Karpas-422 (cell line): ENCODE measurements at regions not wholly inside any gene's neighbourhood (a gene's known extent, or its start where the extent isn't known, plus 50 kb on each side); places are given as distances from the start of the nearest gene placed in this dataset.
"Not testable (repeated sequence)": the region's sequence is repeated elsewhere in the genome, so short reads cannot be mapped to it uniquely, and the experiment has no call there.

Experiments
- DNase-seq: peaks from one replicate; pipeline ENCODE4 v3.0.0-alpha.2; 2015
- H2AFZ ChIP-seq: fragments of 200-600 bp; sonication (generic); 2 replicates; pipeline ENCODE4 v1.6.1; 2014; ENCODE audit warnings: antibody characterized with exemption, low read length, mixed read lengths
- H3K27ac ChIP-seq: fragments of 200-600 bp; sonication (generic); 2 replicates; pipeline ENCODE4 v1.5.1; 2014; ENCODE audit warnings: mild to moderate bottlenecking, low read length, moderate library complexity
- H3K27me3 ChIP-seq: fragments of 200-600 bp; sonication (generic); 2 replicates; pipeline ENCODE4 v1.6.1; 2014; ENCODE audit warnings: low read length, mixed read lengths
- H3K36me3 ChIP-seq: fragments of 200-600 bp; sonication (generic); 2 replicates; pipeline ENCODE4 v1.6.1; 2014; ENCODE audit warnings: low read length, mixed read lengths; ENCODE audit not compliant: insufficient read depth
- H3K4me1 ChIP-seq: fragments of 200-600 bp; sonication (generic); 2 replicates; pipeline ENCODE4 v1.6.1; 2014; ENCODE audit warnings: mild to moderate bottlenecking, low read length, mixed read lengths
- H3K4me2 ChIP-seq: fragments of 200-600 bp; sonication (generic); 2 replicates; pipeline ENCODE4 v1.6.1; 2014; ENCODE audit warnings: low read length, low read depth, mild to moderate bottlenecking; ENCODE audit not compliant: poor library complexity, severe bottlenecking
- H3K4me3 ChIP-seq: fragments of 200-600 bp; sonication (generic); 2 replicates; pipeline ENCODE4 v1.5.1; 2014; ENCODE audit warnings: mild to moderate bottlenecking, antibody characterized with exemption, low read length, mixed read lengths
- H3K79me2 ChIP-seq: fragments of 200-600 bp; sonication (generic); 2 replicates; pipeline ENCODE4 v1.6.1; 2014; ENCODE audit warnings: mild to moderate bottlenecking, low read length, mixed read lengths
- H3K9ac ChIP-seq: fragments of 200-600 bp; sonication (generic); 2 replicates; pipeline ENCODE4 v1.6.0; 2014; ENCODE audit warnings: low read length
- H3K9me2 ChIP-seq: fragments of 200-600 bp; sonication (generic), shearing (Covaris generic); replicated peaks from 2 replicates; pipeline ENCODE4 v1.6.0; 2014; ENCODE audit warnings: mild to moderate bottlenecking, low read length, moderate library complexity; ENCODE audit not compliant: insufficient read depth
- H3K9me3 ChIP-seq: fragments of 300-700, 200-600 bp; sonication (generic); 2 replicates; pipeline ENCODE4 v1.6.1; 2014; ENCODE audit warnings: low read length, mixed read lengths
- H4K20me1 ChIP-seq: fragments of 200-600 bp; sonication (generic); 2 replicates; pipeline ENCODE4 v1.6.1; 2014; ENCODE audit warnings: mild to moderate bottlenecking, antibody characterized with exemption, low read length, low read depth; ENCODE audit not compliant: insufficient read depth

DNA sequence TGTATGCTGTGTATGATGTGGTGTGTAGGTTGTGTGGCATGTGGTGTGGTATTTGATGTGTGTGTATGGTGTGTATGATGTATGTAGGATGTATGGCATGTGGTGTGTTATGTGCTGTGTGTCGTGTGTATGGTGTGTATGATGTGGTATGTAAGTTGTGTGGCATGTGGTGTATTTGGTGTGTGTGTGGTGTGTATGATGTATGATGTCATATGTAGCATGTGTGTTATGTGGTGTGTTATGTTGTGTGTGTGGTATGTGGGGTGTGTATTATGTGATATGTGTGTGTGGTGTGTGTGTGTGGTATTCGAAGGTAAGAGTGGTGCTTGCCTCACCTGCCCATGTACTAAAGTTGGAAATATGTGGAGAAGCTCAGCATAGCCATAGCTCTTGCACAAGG, 130.2 kb downstream of the ATP6V0E2 start:
- H3K36me3 ChIP-seq, H3K9ac ChIP-seq, H3K27ac ChIP-seq, H2AFZ ChIP-seq, H3K27me3 ChIP-seq, H3K4me3 ChIP-seq, H3K9me2 ChIP-seq, H4K20me1 ChIP-seq, DNase-seq, H3K9me3 ChIP-seq, H3K4me2 ChIP-seq, H3K4me1 ChIP-seq, H3K79me2 ChIP-seq: not testable (repeated sequence)

GRCh38 chr7:150004843-150005242, 131.1 kb downstream of the ATP6V0E2 start:
- H3K9me3 ChIP-seq, H3K9ac ChIP-seq, H3K4me1 ChIP-seq, H3K27me3 ChIP-seq, DNase-seq, H2AFZ ChIP-seq, H3K36me3 ChIP-seq, H3K9me2 ChIP-seq, H3K27ac ChIP-seq, H3K4me3 ChIP-seq, H3K4me2 ChIP-seq, H3K79me2 ChIP-seq, H4K20me1 ChIP-seq: not testable (repeated sequence)

DNA sequence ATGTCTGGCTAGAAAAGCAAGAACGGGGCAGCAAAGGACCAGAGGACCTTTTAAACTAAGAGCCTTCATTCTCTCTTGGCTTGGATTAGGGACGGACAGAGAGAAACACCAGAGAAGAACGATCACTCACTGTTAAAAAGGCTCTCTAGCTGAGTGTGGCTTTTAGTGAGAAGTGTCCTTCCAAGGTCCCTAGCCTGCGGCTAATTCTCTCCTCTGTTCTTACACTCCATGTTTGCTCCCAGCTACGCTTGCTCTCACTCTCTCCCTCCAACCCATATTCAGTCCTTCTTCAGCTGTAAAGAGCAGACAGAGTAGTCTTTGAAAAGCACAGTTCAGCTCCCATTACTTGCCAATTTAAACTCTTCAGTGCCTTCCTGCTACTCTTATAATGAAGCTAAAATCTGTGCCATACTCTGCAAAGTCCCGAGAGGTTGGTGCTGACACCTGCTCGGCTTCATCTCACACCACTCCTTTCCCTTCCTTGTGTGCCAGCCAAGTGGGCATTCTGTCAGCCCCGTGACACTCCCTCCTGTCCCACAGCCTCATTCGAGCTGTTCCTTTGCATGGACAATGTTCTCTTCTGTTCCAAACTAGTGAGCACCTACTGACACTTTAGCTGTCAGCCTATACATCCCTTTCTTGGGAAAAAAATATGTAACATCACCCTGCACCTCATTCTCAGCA, 136.0 kb downstream of the ATP6V0E2 start:
- H3K9me2 ChIP-seq, H3K9me3 ChIP-seq, H3K27me3 ChIP-seq, H3K4me1 ChIP-seq, H4K20me1 ChIP-seq, H3K4me3 ChIP-seq, H3K4me2 ChIP-seq, H3K79me2 ChIP-seq, H3K36me3 ChIP-seq, DNase-seq, H2AFZ ChIP-seq, H3K9ac ChIP-seq, H3K27ac ChIP-seq: not testable (repeated sequence)

DNA sequence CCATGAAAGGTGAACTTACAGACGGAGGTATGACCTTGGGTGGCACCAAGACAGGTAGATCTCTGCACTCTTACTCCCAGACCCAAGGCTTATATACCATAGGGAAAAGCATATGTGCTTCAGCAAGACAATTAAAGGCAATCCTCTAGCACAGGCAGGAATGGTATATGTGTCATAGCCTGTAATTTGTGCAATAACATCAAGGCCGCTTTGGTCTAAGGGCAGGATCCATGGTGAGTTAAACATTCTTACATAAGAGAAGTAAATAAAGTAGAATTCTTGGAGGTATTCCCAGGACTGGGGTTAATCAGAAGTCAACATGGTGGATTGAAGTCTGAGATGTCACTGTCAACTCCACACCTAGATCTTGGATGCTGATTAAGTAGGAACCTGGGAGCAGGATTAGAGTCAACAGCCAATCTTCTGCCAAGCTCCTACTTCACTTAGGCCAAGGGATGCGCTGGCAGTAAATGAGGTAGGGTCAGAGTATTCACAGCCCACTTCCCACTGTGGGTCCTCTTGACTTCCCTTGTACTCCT, 143.0 kb downstream of the ATP6V0E2 start:
- H3K36me3 ChIP-seq, H4K20me1 ChIP-seq, H3K4me3 ChIP-seq, H3K27ac ChIP-seq, H3K9me2 ChIP-seq, H3K27me3 ChIP-seq, H3K9me3 ChIP-seq, H3K9ac ChIP-seq, DNase-seq, H2AFZ ChIP-seq, H3K4me2 ChIP-seq, H3K79me2 ChIP-seq, H3K4me1 ChIP-seq: not testable (repeated sequence)

DNA sequence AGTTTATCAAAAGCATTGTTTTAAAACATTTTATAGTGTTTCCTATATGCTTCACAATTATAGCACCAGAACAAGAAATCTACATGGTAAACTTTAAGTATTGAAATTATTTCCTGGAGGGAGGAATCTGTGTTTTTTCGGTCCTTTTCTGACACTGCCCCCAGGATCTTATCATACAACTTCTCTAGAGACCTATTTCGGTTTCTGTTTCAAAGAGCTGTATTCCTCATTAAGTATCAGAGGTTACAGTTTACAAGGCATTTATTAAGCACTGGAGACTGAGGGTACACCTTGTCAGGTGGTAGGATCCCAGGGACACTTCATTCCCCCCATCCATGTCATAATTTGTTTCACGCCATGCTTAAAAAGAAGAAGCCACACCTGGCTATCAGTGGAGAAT, 146.4 kb downstream of the ATP6V0E2 start:
- not testable (repeated sequence) for H3K36me3 ChIP-seq, H4K20me1 ChIP-seq, H3K4me1 ChIP-seq, H3K27me3 ChIP-seq, H3K9me3 ChIP-seq, H3K9me2 ChIP-seq, H3K4me3 ChIP-seq, H3K9ac ChIP-seq, H3K79me2 ChIP-seq, DNase-seq, H3K4me2 ChIP-seq, H2AFZ ChIP-seq, H3K27ac ChIP-seq

DNA sequence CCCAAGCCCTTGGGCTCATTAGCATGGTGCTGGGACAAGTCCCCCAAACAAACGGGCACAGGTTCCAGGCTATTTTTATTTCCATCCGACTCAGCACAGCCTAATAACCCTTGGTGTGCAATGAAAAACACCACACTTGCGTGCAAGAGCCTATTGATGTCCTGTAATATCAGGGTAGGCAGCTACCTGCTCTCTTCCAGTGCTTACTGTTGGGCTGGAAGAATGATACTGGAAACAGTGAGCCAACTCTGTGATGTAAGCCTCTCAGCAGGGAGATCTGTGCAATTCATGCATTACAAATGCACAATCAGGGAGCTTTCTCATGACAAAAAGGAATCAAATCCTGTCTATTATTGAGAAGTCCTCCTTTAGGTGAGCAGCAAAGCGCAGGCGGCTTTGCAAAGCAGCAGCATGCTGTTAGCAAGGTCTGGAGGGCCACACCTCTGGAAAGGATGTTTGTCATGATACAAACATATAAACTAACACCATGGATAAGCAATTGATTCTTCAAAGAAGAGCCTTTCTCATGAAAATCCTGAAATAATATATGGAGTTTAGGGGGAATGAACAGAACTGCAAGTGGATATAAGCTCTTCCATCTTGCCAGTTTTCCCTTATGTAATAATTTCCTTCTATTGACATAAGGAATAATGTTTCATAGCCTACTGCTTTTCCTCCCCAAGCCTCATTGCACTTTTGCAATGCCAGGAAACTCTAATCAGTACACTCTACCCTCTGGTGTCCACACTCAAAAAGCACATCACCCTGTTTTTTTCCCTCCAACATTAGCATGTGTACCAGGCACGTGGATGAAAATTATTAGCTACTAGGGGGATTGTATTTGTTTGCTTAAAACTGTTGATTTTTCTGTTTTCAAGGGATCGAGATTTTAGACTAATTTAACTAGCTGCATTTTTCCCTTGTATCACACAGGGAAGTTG, 151.1 kb downstream of the ATP6V0E2 start:
- H3K9me2 ChIP-seq, H3K4me2 ChIP-seq, H4K20me1 ChIP-seq, H2AFZ ChIP-seq, H3K79me2 ChIP-seq, DNase-seq, H3K4me1 ChIP-seq, H3K27me3 ChIP-seq, H3K9me3 ChIP-seq, H3K27ac ChIP-seq, H3K36me3 ChIP-seq, H3K9ac ChIP-seq, H3K4me3 ChIP-seq: not testable (repeated sequence)

- H3K27me3 ChIP-seq, H3K79me2 ChIP-seq, H4K20me1 ChIP-seq, H3K4me1 ChIP-seq, H3K9me3 ChIP-seq, H3K4me3 ChIP-seq, DNase-seq, H3K4me2 ChIP-seq, H3K36me3 ChIP-seq, H3K9ac ChIP-seq, H2AFZ ChIP-seq, H3K27ac ChIP-seq, H3K9me2 ChIP-seq: not testable (repeated sequence)
Measured at GRCh38 chr7:150025802-150026201, 152.0 kb downstream of the ATP6V0E2 start.

GRCh38 chr7:150028344-150029012, 154.7 kb downstream of the ATP6V0E2 start:
- not testable (repeated sequence) for H3K4me2 ChIP-seq, H3K27ac ChIP-seq, H3K9me3 ChIP-seq, H3K9me2 ChIP-seq, H3K79me2 ChIP-seq, H3K27me3 ChIP-seq, H3K4me1 ChIP-seq, H4K20me1 ChIP-seq, H2AFZ ChIP-seq, DNase-seq, H3K36me3 ChIP-seq, H3K4me3 ChIP-seq, H3K9ac ChIP-seq
